HG03439 (cell line): ENCODE measurements at regions not wholly inside any gene's neighbourhood (a gene's known extent, or its start where the extent isn't known, plus 50 kb on each side); places are given as distances from the start of the nearest gene placed in this dataset.
"Not testable (repeated sequence)": the region's sequence is repeated elsewhere in the genome, so short reads cannot be mapped to it uniquely, and the experiment has no call there.

Source experiments
- ATAC-seq: cut with Tn5 transposase; IDR thresholded peaks from one replicate; pipeline ENCODE4 v1.9.1; 2021; ENCODE audit warnings: mild to moderate bottlenecking, moderate library complexity; ENCODE audit not compliant: unreplicated experiment

GRCh38 chr2:82084679-82085392 is 1780.3 kb upstream of the LRRTM1 start:
- ATAC-seq: no peak

- ATAC-seq: no peak
These were observed 1771.3 kb upstream of the LRRTM1 start for GRCh38 chr2:82075875-82076274.

- no peak for ATAC-seq
These were observed 1757.9 kb upstream of the LRRTM1 start for GRCh38 chr2:82062463-82062862.

GRCh38 chr2:82055846-82056245 is 1751.3 kb upstream of the LRRTM1 start:
- ATAC-seq: no peak

- ATAC-seq: no peak
These were observed 1739.3 kb upstream of the LRRTM1 start for GRCh38 chr2:82043867-82044266.

- ATAC-seq: no peak
These were observed 1723.5 kb upstream of the LRRTM1 start for GRCh38 chr2:82027921-82028615.

- ATAC-seq: no peak
These were observed 1719.2 kb upstream of the LRRTM1 start for GRCh38 chr2:82023710-82024109.

GRCh38 chr2:82013641-82014040 is 1709.1 kb upstream of the LRRTM1 start:
- no peak for ATAC-seq

- ATAC-seq: no peak
These were observed 1702.6 kb upstream of the LRRTM1 start for GRCh38 chr2:82007071-82007664.

- not testable (repeated sequence) for ATAC-seq
These were observed 1701.3 kb upstream of the LRRTM1 start for GRCh38 chr2:82005889-82006288.

- ATAC-seq: no peak
These were observed 1697.1 kb upstream of the LRRTM1 start for GRCh38 chr2:82001614-82002013.

GRCh38 chr2:82000606-82001005 is 1696.1 kb upstream of the LRRTM1 start:
- ATAC-seq: no peak

GRCh38 chr2:81996332-81996731 is 1691.8 kb upstream of the LRRTM1 start:
- ATAC-seq: no peak

GRCh38 chr2:81991282-81991681 is 1686.7 kb upstream of the LRRTM1 start:
- ATAC-seq: no peak

GRCh38 chr2:81987370-81987769 is 1682.8 kb upstream of the LRRTM1 start:
- no peak for ATAC-seq

- ATAC-seq: no peak
These were observed 1680.6 kb upstream of the LRRTM1 start for GRCh38 chr2:81984969-81985637.

GRCh38 chr2:81981585-81981984 is 1677.0 kb upstream of the LRRTM1 start:
- ATAC-seq: no peak

- no peak for ATAC-seq
These were observed 1674.5 kb upstream of the LRRTM1 start for GRCh38 chr2:81979086-81979485.

GRCh38 chr2:81976998-81977397 is 1672.4 kb upstream of the LRRTM1 start:
- ATAC-seq: no peak

- no peak for ATAC-seq
These were observed 1669.7 kb upstream of the LRRTM1 start for GRCh38 chr2:81974216-81974615.

GRCh38 chr2:81942876-81943275 is 1638.3 kb upstream of the LRRTM1 start:
- ATAC-seq: no peak
